Fibroblast of gingiva (primary cell): ENCODE measurements at regions not wholly inside any gene's neighbourhood (a gene's known extent, or its start where the extent isn't known, plus 50 kb on each side); places are given as distances from the start of the nearest gene placed in this dataset.
"Not testable (repeated sequence)": the region's sequence is repeated elsewhere in the genome, so short reads cannot be mapped to it uniquely, and the experiment has no call there.

Source experiments
- DNase-seq: peaks from one replicate; pipeline ENCODE4 v3.0.0-alpha.2; 2011; ENCODE audit warnings: low read depth

DNA sequence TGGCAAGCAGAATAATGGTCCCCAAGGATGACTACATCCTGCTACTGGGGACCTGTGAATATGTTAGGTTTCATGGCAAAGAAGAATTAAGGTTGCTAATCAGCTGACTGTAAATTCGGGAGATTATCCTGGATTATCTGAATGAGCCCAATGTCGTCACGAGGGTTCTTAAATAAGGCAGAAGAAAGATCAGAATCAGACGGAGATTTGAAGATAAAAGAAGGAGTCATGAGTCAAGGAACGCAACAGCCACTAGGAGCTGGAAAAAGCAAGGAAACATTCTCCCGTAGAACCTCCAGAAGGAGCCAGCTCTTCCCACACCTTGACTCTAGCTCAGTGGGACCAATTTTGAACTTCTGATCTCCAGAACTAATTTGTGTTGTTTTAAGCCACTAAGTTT is 82.9 kb upstream of the APBB1IP start:
- no peak for DNase-seq

GRCh38 chr10:26357203-26357602 is 80.9 kb upstream of the APBB1IP start:
- DNase-seq = no peak

DNA sequence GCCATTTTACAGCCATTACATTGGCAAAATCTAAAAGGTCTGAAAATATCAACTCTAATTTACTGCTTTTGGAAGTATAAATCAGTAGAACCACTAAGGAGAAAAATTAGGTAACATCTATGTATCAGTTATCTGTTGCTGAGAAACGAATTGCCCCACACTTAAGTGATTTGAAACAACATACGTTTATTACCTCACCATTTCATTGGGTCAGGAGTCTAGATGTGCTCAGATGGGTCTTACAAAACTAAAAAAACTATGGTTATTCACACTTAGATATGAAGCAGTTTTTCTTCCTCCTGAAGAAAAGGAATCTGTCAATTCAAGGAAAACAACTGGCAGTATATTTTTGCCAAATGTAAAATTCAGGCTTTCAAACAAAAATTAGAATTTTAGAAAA is 80.1 kb upstream of the APBB1IP start:
- no peak for DNase-seq

DNA sequence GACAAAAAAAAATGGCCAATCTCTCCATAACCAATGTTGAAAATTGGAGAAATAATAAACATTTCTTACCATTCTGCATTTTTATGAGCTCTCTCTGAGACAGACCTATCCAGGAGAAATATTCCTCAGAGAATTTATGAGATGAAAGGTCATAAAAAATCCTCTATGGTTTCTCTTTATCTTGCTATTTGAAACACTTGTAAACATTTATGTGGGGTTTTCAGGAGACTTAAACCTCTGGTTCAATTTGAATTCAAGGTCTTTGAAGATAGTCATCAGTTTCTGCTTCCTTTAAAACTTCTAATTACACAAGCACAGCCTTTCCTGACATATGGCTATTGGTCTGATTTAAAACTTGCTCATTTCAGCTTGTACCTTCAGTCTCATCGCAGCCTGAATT is 78.5 kb upstream of the APBB1IP start:
- DNase-seq = no peak

DNA sequence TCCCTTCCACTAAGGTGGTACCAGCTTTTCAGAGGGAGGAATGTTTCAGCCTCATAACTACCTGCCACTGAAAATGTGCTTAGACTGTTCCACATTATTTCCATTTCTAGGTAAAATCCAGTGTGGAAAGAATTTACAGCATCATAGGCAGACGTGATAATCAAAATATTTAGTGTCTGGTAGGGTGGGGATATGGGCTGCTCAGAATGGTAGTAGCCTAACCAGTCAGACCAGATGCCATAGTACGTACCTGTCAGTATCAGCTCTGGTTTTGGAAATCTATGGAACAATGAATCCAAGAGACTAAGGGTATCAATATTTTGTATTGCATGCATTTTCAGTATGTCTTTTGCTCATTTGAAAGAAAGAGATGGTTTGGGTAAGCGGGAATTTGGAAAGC is 76.8 kb upstream of the APBB1IP start:
- DNase-seq = no peak

DNA sequence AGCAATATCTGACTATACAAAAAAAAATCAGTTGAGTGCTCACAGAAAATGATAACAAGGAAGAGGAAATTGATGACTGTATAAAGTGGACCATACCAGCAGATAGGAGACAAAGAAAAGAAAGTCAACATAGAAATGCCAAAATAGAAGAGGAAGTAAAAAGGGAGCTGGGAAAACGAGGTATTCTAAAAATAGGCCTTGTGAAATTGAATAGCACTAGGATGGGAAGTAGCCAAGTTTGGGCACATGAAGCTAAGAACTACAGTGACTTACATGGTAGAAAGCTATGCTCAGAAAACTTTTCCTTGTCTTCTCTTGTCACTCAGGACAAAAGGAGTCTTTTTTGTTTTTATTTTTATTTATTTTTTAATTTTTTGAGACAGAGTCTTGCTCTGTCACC is 76.2 kb upstream of the APBB1IP start:
- DNase-seq = no peak

GRCh38 chr10:26365681-26366358 is 72.3 kb upstream of the APBB1IP start:
- no peak for DNase-seq

- not testable (repeated sequence) for DNase-seq
Observed at GRCh38 chr10:26367035-26367434, 71.1 kb upstream of the APBB1IP start.

- no peak for DNase-seq
Observed at GRCh38 chr10:26367771-26368170, 70.4 kb upstream of the APBB1IP start.

DNA sequence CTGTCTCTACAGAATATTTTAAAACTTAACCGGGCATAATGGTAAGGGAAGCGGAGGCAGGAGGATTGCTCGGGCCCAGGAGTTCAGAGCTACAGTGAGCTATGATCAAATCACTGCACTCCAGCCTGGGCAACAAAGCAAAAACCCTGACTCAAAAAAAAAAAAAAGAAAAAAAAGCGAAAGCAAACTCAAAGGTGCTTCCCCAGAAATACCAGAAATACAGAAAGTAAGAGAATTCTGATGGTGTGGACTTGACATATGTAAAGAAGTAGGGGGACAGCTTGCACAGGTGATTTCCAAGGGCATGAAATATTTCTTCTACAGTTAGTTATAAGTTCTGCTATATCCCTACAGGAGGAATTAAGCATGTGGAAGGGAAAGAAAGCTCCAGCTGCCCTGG is 69.7 kb upstream of the APBB1IP start:
- no peak for DNase-seq

DNA sequence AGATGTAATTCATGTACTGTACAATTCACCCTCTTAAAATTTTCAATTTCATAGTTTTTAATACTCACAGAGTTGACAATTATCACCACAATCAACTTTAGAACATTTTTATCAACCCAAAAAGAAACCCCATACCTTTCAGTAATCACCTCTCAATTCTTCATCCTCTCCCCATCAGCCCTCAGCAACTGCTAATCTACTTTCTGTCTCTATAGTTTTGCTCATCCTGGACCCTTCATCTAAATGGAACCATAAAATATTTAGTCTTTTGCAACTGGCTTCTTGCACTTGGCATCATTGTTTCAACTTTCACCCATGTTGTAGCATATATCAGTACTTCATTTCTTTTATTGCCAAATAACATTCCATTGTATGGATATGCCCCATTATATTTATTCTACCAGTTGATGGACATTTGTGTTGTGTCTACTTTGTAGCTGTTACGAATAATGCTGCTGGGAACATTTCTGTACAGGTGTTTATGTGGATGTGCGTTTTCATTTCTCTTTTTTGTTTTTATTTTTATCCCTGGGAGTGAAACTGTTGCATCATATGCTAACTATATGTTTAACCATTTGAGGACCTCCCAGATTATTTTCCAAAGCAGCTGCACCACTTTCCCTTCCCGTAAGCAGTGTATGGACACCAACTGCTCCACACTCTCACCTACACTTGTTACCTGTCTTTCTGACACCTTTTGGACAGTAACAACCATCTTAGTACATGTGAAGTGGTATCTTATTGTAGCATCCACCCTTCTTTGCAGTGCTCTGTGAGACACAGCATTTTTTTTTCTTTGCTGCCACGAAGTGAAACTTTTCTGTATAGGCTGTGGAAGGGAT is 65.4 kb upstream of the APBB1IP start:
- no peak for DNase-seq

DNA sequence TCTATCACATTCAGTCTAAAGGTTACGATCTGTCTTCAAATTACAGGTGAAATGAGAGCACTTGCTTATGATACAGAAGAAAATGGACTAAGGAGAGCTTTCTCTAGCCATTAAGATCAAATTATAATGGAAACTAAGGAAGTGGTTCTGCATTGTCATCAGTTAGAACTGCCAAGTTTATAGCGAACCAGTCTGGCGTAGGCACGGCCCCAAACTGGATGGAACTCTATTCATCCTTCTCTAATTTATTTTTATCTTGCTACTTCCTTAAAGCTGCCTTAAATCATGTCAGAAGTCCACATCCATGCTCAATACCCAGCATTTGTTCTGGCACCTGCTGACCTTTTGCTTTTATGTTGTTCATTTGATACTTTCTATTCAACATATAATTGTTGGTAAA is 63.7 kb upstream of the APBB1IP start:
- no peak for DNase-seq

DNA sequence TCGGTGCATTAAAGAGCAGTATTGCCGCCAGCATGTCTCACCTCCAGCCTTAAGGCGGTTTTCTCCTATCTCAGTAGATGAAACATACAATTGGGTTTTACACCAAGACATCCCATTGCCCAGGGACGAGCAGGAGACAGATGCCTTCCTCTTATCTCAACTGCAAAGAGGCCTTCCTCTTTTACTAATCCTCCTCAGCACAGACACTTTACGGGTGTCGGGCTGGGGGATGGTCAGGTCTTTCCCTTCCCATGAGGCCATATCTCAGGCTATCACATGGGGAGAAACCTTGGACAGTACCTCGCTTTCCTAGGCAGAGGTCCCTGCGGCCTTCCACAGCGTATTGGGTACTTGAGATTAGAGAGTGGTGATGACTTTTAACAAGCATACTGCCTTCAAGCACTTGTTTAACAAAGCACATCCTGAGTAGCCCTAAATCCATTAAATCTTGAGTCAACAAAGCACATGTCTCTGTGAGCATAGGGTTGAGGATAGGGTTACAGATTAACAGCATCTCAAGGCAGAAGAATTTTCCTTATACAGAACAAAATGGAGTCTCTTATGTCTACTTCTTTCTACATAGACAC is 60.8 kb upstream of the APBB1IP start:
- not testable (repeated sequence) for DNase-seq

GRCh38 chr10:26378861-26379294 is 59.3 kb upstream of the APBB1IP start:
- DNase-seq = peak; percentile 35

- DNase-seq = no peak
Observed at GRCh38 chr10:26380815-26381214, 57.3 kb upstream of the APBB1IP start.

GRCh38 chr10:26381986-26382385 is 56.2 kb upstream of the APBB1IP start:
- DNase-seq = no peak

- no peak for DNase-seq
Observed at GRCh38 chr10:26384600-26384999, 53.5 kb upstream of the APBB1IP start.

GRCh38 chr10:26385443-26385842 is 52.7 kb upstream of the APBB1IP start:
- DNase-seq = no peak

DNA sequence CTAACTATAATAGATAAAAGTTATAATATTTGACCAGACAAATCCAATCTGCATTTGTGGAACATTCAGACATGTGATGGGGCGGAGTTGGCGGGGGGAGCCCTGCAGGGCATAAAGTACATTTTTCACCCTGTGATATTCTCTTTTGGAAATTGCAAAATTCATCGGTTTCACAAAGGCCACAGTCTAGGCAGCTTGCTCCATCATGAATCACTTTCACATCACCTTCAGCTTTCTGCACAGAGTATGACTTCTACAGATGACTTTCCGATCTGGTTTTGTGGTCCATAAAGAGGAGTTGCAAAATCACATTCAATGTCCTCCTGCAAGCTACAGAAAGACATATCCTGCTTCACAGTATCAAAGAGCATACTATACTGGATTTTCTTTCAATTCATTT is 51.4 kb upstream of the APBB1IP start:
- no peak for DNase-seq
